ENCODE measurements at regions not wholly inside any gene's neighbourhood (a gene's known extent, or its start where the extent isn't known, plus 50 kb on each side); places are given as distances from the start of the nearest gene placed in this dataset.

DNA sequence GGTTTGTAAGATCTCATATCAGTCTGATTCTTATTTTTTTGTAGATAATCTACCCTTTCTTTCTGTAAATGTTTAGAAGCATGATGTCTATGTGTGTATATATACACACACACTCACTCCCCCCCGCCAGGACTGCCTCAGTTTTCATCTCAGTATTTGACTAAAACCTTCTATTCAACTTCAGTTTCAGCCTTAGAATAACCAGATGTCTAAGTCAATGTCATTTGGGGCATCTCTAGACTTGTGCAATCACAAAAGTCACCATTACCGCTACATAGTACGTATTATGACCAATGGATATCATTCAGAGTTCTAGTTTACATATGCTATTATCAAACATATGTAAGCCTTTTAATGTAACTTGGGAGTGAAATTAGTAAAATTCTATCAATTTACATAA is 53.3 kb upstream of the BOLA1 start:
- TF ChIP-seq, protein P1, sequence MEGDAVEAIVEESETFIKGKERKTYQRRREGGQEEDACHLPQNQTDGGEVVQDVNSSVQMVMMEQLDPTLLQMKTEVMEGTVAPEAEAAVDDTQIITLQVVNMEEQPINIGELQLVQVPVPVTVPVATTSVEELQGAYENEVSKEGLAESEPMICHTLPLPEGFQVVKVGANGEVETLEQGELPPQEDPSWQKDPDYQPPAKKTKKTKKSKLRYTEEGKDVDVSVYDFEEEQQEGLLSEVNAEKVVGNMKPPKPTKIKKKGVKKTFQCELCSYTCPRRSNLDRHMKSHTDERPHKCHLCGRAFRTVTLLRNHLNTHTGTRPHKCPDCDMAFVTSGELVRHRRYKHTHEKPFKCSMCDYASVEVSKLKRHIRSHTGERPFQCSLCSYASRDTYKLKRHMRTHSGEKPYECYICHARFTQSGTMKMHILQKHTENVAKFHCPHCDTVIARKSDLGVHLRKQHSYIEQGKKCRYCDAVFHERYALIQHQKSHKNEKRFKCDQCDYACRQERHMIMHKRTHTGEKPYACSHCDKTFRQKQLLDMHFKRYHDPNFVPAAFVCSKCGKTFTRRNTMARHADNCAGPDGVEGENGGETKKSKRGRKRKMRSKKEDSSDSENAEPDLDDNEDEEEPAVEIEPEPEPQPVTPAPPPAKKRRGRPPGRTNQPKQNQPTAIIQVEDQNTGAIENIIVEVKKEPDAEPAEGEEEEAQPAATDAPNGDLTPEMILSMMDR (conservative IDR thresholded peaks at IDR 0.05; ENCODE audit: low read length) = no peak
- TF ChIP-seq EZH2phosphoT487 (IDR thresholded peaks at IDR 0.05; ENCODE audit: borderline replicate concordance, low read depth, low read length) = no peak
